H1 (cell line): ENCODE measurements at regions not wholly inside any gene's neighbourhood (a gene's known extent, or its start where the extent isn't known, plus 50 kb on each side); places are given as distances from the start of the nearest gene placed in this dataset.

ENCODE experiments used
- CTCF ChIA-PET: fragments of 300-600 bp; sonication (Branson Sonifier 250); formaldehyde crosslinking; loops from one replicate; lab custom pipeline; 2021; ENCODE audit not compliant: partially characterized antibody; lab: Charles Lee
- POLR2A ChIA-PET: fragments of 300-600 bp; sonication (Branson Sonifier 250); formaldehyde crosslinking; loops from one replicate; lab custom pipeline; 2021; ENCODE audit warnings: inconsistent platforms; ENCODE audit not compliant: partially characterized antibody; lab: Charles Lee
- DNase-seq, 2 experiments: peaks; one replicate each; pipeline versions ENCODE4 v3.0.0 to v3.0.0-alpha.2; 2010 to 2022; ENCODE audit warnings: low spot score in 2 of 2, low read depth in 1 of 2, mixed read lengths in 1 of 2
- FAIRE-seq: peaks from 2 replicates; lab custom pipeline; 2011; peaks lifted over from hg19 to GRCh38; lab: Jason Lieb, UNC
- H2AFZ ChIP-seq: 2 replicates; pipeline ENCODE4 v1.8.1; 2012; ENCODE audit warnings: low read length, inconsistent platforms
- H2AK5ac ChIP-seq: 2 replicates; pipeline ENCODE4 v1.6.1; 2013; ENCODE audit warnings: low read depth, low read length
- H2BK120ac ChIP-seq: replicated peaks from 2 replicates; pipeline ENCODE3; 2013; ENCODE audit warnings: low read depth, low read length, inconsistent platforms
- H2BK12ac ChIP-seq: 2 replicates; pipeline ENCODE4 v1.6.1; 2013; ENCODE audit warnings: low read depth, low read length
- H2BK15ac ChIP-seq: 2 replicates; pipeline ENCODE4 v1.6.1; 2013; ENCODE audit warnings: low read length
- H2BK20ac ChIP-seq: 2 replicates; pipeline ENCODE4 v1.6.1; 2013; ENCODE audit warnings: low read length
- H2BK5ac ChIP-seq: 2 replicates; pipeline ENCODE4 v1.6.1; 2013; ENCODE audit warnings: low read depth, low read length
- H3K14ac ChIP-seq: 2 replicates; pipeline ENCODE4 v1.6.1; 2013; ENCODE audit warnings: inconsistent platforms; ENCODE audit not compliant: insufficient read length
- H3K18ac ChIP-seq: 2 replicates; pipeline ENCODE4 v1.6.1; 2013; ENCODE audit warnings: low read length; ENCODE audit errors: extremely low read depth
- H3K23ac ChIP-seq: 2 replicates; pipeline ENCODE4 v1.6.1; 2013; ENCODE audit warnings: inconsistent platforms; ENCODE audit not compliant: insufficient read length
- H3K23me2 ChIP-seq: 2 replicates; pipeline ENCODE4 v1.6.1; 2013; ENCODE audit warnings: low read depth, low read length
- H3K27ac ChIP-seq: 2 replicates; pipeline ENCODE4 v1.6.1; 2011; ENCODE audit warnings: low read depth, low read length, inconsistent platforms
- H3K27me3 ChIP-seq, 4 experiments: replicated peaks in 1 of 4; 1 replicate in 1 of 4; 2 replicates in 3 of 4; pipeline versions ENCODE4 v1.6.1 to v1.8.1; 2011 to 2013; ENCODE audit warnings: low read length in 3 of 4, mild to moderate bottlenecking in 3 of 4, inconsistent platforms in 2 of 4, mixed read lengths in 2 of 4, moderate library complexity in 1 of 4; ENCODE audit not compliant: control insufficient read depth in 3 of 4, insufficient read depth in 3 of 4; ENCODE audit errors: extremely low read depth in 1 of 4
- H3K36me3 ChIP-seq, 4 experiments: 2 replicates each; pipeline versions ENCODE4 v1.6.1 to v1.8.1; 2011 to 2013; ENCODE audit warnings: mild to moderate bottlenecking in 4 of 4, low read length in 3 of 4, moderate library complexity in 2 of 4, control low read depth in 1 of 4, inconsistent platforms in 1 of 4; ENCODE audit not compliant: insufficient read depth in 4 of 4, control insufficient read depth in 2 of 4
- H3K4ac ChIP-seq: replicated peaks from 2 replicates; pipeline ENCODE3; 2013; ENCODE audit warnings: low read length, low read depth, mixed read lengths, inconsistent platforms; ENCODE audit not compliant: insufficient read length
- H3K4me1 ChIP-seq, 4 experiments: replicated peaks in 1 of 4; 1 replicate in 1 of 4; 2 replicates in 3 of 4; pipeline versions ENCODE4 v1.6.1 to v1.8.1; 2011 to 2013; ENCODE audit warnings: low read length in 3 of 4, inconsistent platforms in 2 of 4, mixed read lengths in 1 of 4; ENCODE audit not compliant: insufficient read depth in 4 of 4, control insufficient read depth in 3 of 4
- H3K4me2 ChIP-seq, 2 experiments: 2 replicates each; pipeline versions ENCODE4 v1.6.1 to v1.8.1; 2011 to 2013; ENCODE audit warnings: low read depth in 2 of 2, low read length in 2 of 2, control low read depth in 1 of 2, inconsistent platforms in 1 of 2, mild to moderate bottlenecking in 1 of 2; ENCODE audit not compliant: insufficient read depth in 1 of 2
- H3K4me3 ChIP-seq, 4 experiments: fragments of 200-600, 300-600 bp in 1 of 4; sonication (generic), shearing (Covaris generic), sonication (Bioruptor Twin) in 1 of 4; 2 replicates each; pipeline versions ENCODE4 v1.5.1 to v1.8.1; 2011 to 2016; ENCODE audit warnings: low read length in 4 of 4, low read depth in 3 of 4, control low read depth in 2 of 4, inconsistent platforms in 2 of 4, mild to moderate bottlenecking in 2 of 4, mixed read lengths in 1 of 4, moderate library complexity in 1 of 4; ENCODE audit not compliant: insufficient read depth in 2 of 4; ENCODE audit errors: extremely low read depth in 1 of 4
- H3K56ac ChIP-seq: replicated peaks from 2 replicates; pipeline ENCODE3; 2013; ENCODE audit warnings: low read depth, mild to moderate bottlenecking, mixed read lengths, low read length, inconsistent platforms; ENCODE audit not compliant: insufficient read length
- H3K79me1 ChIP-seq: 2 replicates; pipeline ENCODE4 v1.6.1; 2013; ENCODE audit warnings: low read depth, low read length, control low read depth
- H3K79me2 ChIP-seq, 2 experiments: 2 replicates each; pipeline versions ENCODE4 v1.6.1 to v1.8.1; 2012 to 2013; ENCODE audit warnings: low read length in 2 of 2, mild to moderate bottlenecking in 2 of 2, inconsistent platforms in 1 of 2; ENCODE audit not compliant: insufficient read depth in 2 of 2, control insufficient read depth in 1 of 2
- H3K9ac ChIP-seq, 4 experiments: replicated peaks in 1 of 4; 1 replicate in 1 of 4; 2 replicates in 3 of 4; pipeline versions ENCODE4 v1.6.1 to v1.8.1; 2011 to 2013; ENCODE audit warnings: low read depth in 3 of 4, low read length in 3 of 4, control low read depth in 2 of 4, mild to moderate bottlenecking in 2 of 4, moderate library complexity in 2 of 4, inconsistent platforms in 1 of 4; ENCODE audit errors: extremely low read depth in 1 of 4
- H3K9me3 ChIP-seq, 2 experiments: 2 replicates each; pipeline versions ENCODE4 v1.6.1 to v1.8.1; 2012 to 2013; ENCODE audit warnings: mild to moderate bottlenecking in 2 of 2, moderate library complexity in 2 of 2, control low read depth in 1 of 2, inconsistent platforms in 1 of 2, low read depth in 1 of 2, low read length in 1 of 2, mixed read lengths in 1 of 2; ENCODE audit not compliant: insufficient read depth in 2 of 2
- H4K20me1 ChIP-seq, 2 experiments: replicated peaks in 1 of 2; 2 replicates each; pipeline versions ENCODE3 to v1.8.1; 2011 to 2013; ENCODE audit warnings: inconsistent platforms in 2 of 2, low read length in 2 of 2, mild to moderate bottlenecking in 1 of 2; ENCODE audit not compliant: insufficient read depth in 2 of 2, control insufficient read depth in 1 of 2
- H4K5ac ChIP-seq: 2 replicates; pipeline ENCODE4 v1.6.1; 2013; ENCODE audit warnings: low read length, low read depth, mixed read lengths, inconsistent platforms; ENCODE audit not compliant: insufficient read length
- H4K8ac ChIP-seq: 2 replicates; pipeline ENCODE4 v1.8.0; 2013; ENCODE audit warnings: mild to moderate bottlenecking, moderate library complexity, low read length, inconsistent platforms; ENCODE audit not compliant: insufficient read depth; ENCODE audit errors: extremely low read depth
- H4K91ac ChIP-seq: replicated peaks from 2 replicates; pipeline ENCODE3; 2013; ENCODE audit warnings: low read length, mixed read lengths, inconsistent platforms; ENCODE audit not compliant: insufficient read length
- CHD2 ChIP-seq: IDR thresholded peaks from 2 replicates; pipeline ENCODE4 v1.6.1; 2012; ENCODE audit warnings: low read length, improper control_type of control experiment
- EGR1 ChIP-seq: IDR thresholded peaks from 2 replicates; pipeline ENCODE4 v1.6.1; 2011; ENCODE audit warnings: low read depth, low read length, borderline replicate concordance
- GABPA ChIP-seq: IDR thresholded peaks from 2 replicates; pipeline ENCODE4 v1.6.1; 2011; ENCODE audit warnings: mild to moderate bottlenecking, low read length, moderate library complexity, borderline replicate concordance; ENCODE audit not compliant: insufficient read depth
- JUND ChIP-seq: IDR thresholded peaks from 2 replicates; pipeline ENCODE4 v1.6.1; 2011; ENCODE audit warnings: mild to moderate bottlenecking, improper control_type of control experiment, low read length
- KDM4A ChIP-seq: IDR thresholded peaks from one replicate; pipeline ENCODE4 v1.7.1; 2012; ENCODE audit warnings: low read depth, mild to moderate bottlenecking, moderate library complexity, low read length, inconsistent platforms; ENCODE audit not compliant: severe bottlenecking
- NRF1 ChIP-seq: IDR thresholded peaks from 2 replicates; pipeline ENCODE4 v1.6.1; 2011; ENCODE audit warnings: mild to moderate bottlenecking, low read depth, low read length, improper control_type of control experiment
- RAD21 ChIP-seq, 2 experiments: IDR thresholded peaks in 1 of 2; conservative IDR thresholded peaks in 1 of 2; 2 replicates each; pipeline ENCODE4 v1.6.1; 2011; ENCODE audit warnings: low read depth in 2 of 2, low read length in 2 of 2, improper control_type of control experiment in 1 of 2, inconsistent platforms in 1 of 2, mild to moderate bottlenecking in 1 of 2, moderate library complexity in 1 of 2
- RFX5 ChIP-seq: IDR thresholded peaks from 2 replicates; pipeline ENCODE4 v1.6.1; 2011; ENCODE audit warnings: low read depth, low read length, improper control_type of control experiment, borderline replicate concordance
- RNF2 ChIP-seq: fragments of 200-900, 300-1000 bp; sonication (generic); IDR thresholded peaks from 2 replicates; pipeline ENCODE4 v1.7.1; 2016; ENCODE audit warnings: borderline replicate concordance, low read depth, mild to moderate bottlenecking, antibody characterized with exemption, low read length; ENCODE audit not compliant: poor library complexity, severe bottlenecking; ENCODE audit errors: missing control alignments
- SP4 ChIP-seq: IDR thresholded peaks from 2 replicates; pipeline ENCODE4 v1.6.1; 2012; ENCODE audit warnings: low read length, inconsistent platforms
- SUZ12 ChIP-seq: fragments of 200-600 bp; sonication (generic); IDR thresholded peaks from 2 replicates; pipeline ENCODE4 v1.6.1; 2012; ENCODE audit warnings: mild to moderate bottlenecking, inconsistent platforms, low read length, moderate library complexity, mixed read lengths
- TBP ChIP-seq: IDR thresholded peaks from 2 replicates; pipeline ENCODE4 v1.6.1; 2011; ENCODE audit warnings: low read depth, low read length, improper control_type of control experiment
- TCF12 ChIP-seq: IDR thresholded peaks from 2 replicates; pipeline ENCODE4 v1.6.1; 2011; ENCODE audit warnings: low read depth, mild to moderate bottlenecking, low read length
- TEAD4 ChIP-seq: IDR thresholded peaks from 2 replicates; pipeline ENCODE4 v1.6.1; 2012; ENCODE audit warnings: low read depth, low read length, inconsistent platforms, mixed read lengths
- YY1 ChIP-seq: IDR thresholded peaks from 2 replicates; pipeline ENCODE4 v1.6.1; 2011; ENCODE audit warnings: low read depth, mild to moderate bottlenecking, low read length
- WGBS, 2 experiments: shearing (Covaris generic) in 1 of 2; methylation state at CpG; one replicate each; pipeline versions ENCODE4 v1.1.6 to v1.1.7; 2013 to 2015; ENCODE audit warnings: low lambda C conversion rate in 2 of 2, mixed read lengths in 2 of 2, inconsistent platforms in 1 of 2, low coverage in 1 of 2, missing lambda C conversion rate in 1 of 2; ENCODE audit not compliant: insufficient replicate concordance in 2 of 2, insufficient coverage in 1 of 2, insufficient read length in 1 of 2; ENCODE audit errors: extremely low coverage in 1 of 2, missing lambda C conversion rate in 1 of 2; 5-methylcytosine and 5-hydroxymethylcytosine counted together

GRCh38 chr10:129405389-129405788 lies 61.7 kb upstream of the MGMT start:
- ChIA-PET POLR2A (no interaction called here), CTCF (interaction anchor here (0.5 to 1.2 kb wide), 2 partner anchors 480 to 1192 kb away, joined by 3 read pairs; no protein-coding TSS in a partner anchor)
- no peaks in the 10 kb centered on the region for H3K4me1 ChIP-seq
- no peaks in the 10 kb centered on the region for H3K79me2 ChIP-seq
- H3K23me2 ChIP-seq = no peaks in the 10 kb centered on the region
- no peak overlapping the region for H3K4me3 ChIP-seq
- no peak overlapping the region for H3K56ac ChIP-seq
- H3K18ac ChIP-seq = no peak overlapping the region
- H3K9me3 ChIP-seq = no peaks in the 10 kb centered on the region
- H3K27ac ChIP-seq = no peak overlapping the region
- 84% methylated on average over 3 of the region's 3 CpGs; no CpG with 5 or more reads in 1 of the 2 experiments for WGBS, 2 experiments
- no peak overlapping the region for H2AK5ac ChIP-seq
- H2BK12ac ChIP-seq = no peak overlapping the region
- H3K23ac ChIP-seq = no peak overlapping the region
- no peaks in the 10 kb centered on the region for H3K36me3 ChIP-seq
- H4K20me1 ChIP-seq = no peaks in the 10 kb centered on the region
- no peak overlapping the region for H3K9ac ChIP-seq
- no peak for FAIRE-seq
- H2BK5ac ChIP-seq = no peak overlapping the region
- H3K27me3 ChIP-seq = no peaks in the 10 kb centered on the region
- H2BK120ac ChIP-seq = no peak overlapping the region
- no peak overlapping the region for H3K4me2 ChIP-seq
- no peak overlapping the region for H4K8ac ChIP-seq
- H4K5ac ChIP-seq = no peak overlapping the region
- H4K91ac ChIP-seq = no peak overlapping the region
- H2BK20ac ChIP-seq = no peak overlapping the region
- H2AFZ ChIP-seq = no peak overlapping the region
- DNase-seq = no peak
- no peaks in the 10 kb centered on the region for H3K79me1 ChIP-seq
- no peak overlapping the region for H2BK15ac ChIP-seq
- H3K4ac ChIP-seq = no peak overlapping the region
- H3K14ac ChIP-seq = no peak overlapping the region
- TF ChIP-seq YY1 (no peak), NRF1 (no peak), RNF2 (no peak), TCF12 (no peak), JUND (no peak), KDM4A (no peak), TEAD4 (no peak), RAD21 (IDR thresholded peaks at IDR 0.05 in 1 of 2, conservative IDR thresholded peaks at IDR 0.05 in 1 of 2; ENCODE audit: low read depth in 2 of 2, low read length in 2 of 2) (no peak), GABPA (no peak), SUZ12 (no peak), CHD2 (no peak), EGR1 (no peak), TBP (no peak), RFX5 (no peak), SP4 (no peak)
